Mucosa of descending colon (tissue), 3 donors: ENCODE measurements at regions not wholly inside any gene's neighbourhood (a gene's known extent, or its start where the extent isn't known, plus 50 kb on each side); places are given as distances from the start of the nearest gene placed in this dataset.

ENCODE experiments used
- ATAC-seq: fragments of 200-7000 bp; cut with Tn5 transposase; one replicate; pipeline ENCODE4 v1.9.1; 2020; ENCODE audit warnings: mild to moderate bottlenecking, moderate library complexity
- DNase-seq, 3 donors: peaks; one replicate each; pipeline ENCODE4 v3.0.0-alpha.2; 2020
- H3K36me3 ChIP-seq: fragments of 200-600 bp; one replicate; pipeline ENCODE4 v1.8.0; 2021; ENCODE audit warnings: low read depth, mild to moderate bottlenecking
- H3K4me1 ChIP-seq: fragments of 200-600 bp; one replicate; pipeline ENCODE4 v1.8.0; 2021; ENCODE audit warnings: low read depth, mild to moderate bottlenecking
- H3K4me3 ChIP-seq: fragments of 200-600 bp; one replicate; pipeline ENCODE4 v1.8.0; 2021; ENCODE audit warnings: mild to moderate bottlenecking
- H3K9me3 ChIP-seq: fragments of 200-600 bp; one replicate; pipeline ENCODE4 v1.8.0; 2021; ENCODE audit warnings: mild to moderate bottlenecking
- CTCF ChIP-seq: fragments of 200-600 bp; IDR thresholded peaks from one replicate; pipeline ENCODE4 v1.8.0; 2022; ENCODE audit warnings: antibody characterized with exemption, mild to moderate bottlenecking
- intact Hi-C, 2 donors: fragments of 100-400 bp; cut with DNase I in 1 of 2; cut with micrococcal nuclease in 1 of 2; formaldehyde crosslinking; loops; one replicate each; pipeline versions ENCODE4 v1.11.0 to v1.11.1; 2022; cut with DNase I, micrococcal nuclease
- donor health status: DM: no; HTN: no; CAD: no; lungs with moderate emphysema.
- donor health status: DM: no; HTN: no; CAD: no.
- donor health status: DM: no; HTN: yes; CAD: no.

- no peaks in the 10 kb centered on the region for H3K9me3 ChIP-seq
- no peaks in the 10 kb centered on the region for H3K36me3 ChIP-seq
- H3K4me3 ChIP-seq = no peak overlapping the region
- ATAC-seq (no peak), DNase-seq (no peak)
- H3K4me1 ChIP-seq = no peaks in the 10 kb centered on the region
- TF ChIP-seq CTCF = no peak
- intact Hi-C loops = no loop called here
Measured at GRCh38 chr10:118204292-118204943, 137.7 kb downstream of the FAM204A start.

- ATAC-seq (no peak), DNase-seq (no peak)
- no peaks in the 10 kb centered on the region for H3K36me3 ChIP-seq
- intact Hi-C loops = no loop called here
- no peak for TF ChIP-seq CTCF
- no peak overlapping the region for H3K4me3 ChIP-seq
- no peaks in the 10 kb centered on the region for H3K9me3 ChIP-seq
- H3K4me1 ChIP-seq = no peaks in the 10 kb centered on the region
Measured at GRCh38 chr10:118203461-118203860, 138.7 kb downstream of the FAM204A start.

DNA sequence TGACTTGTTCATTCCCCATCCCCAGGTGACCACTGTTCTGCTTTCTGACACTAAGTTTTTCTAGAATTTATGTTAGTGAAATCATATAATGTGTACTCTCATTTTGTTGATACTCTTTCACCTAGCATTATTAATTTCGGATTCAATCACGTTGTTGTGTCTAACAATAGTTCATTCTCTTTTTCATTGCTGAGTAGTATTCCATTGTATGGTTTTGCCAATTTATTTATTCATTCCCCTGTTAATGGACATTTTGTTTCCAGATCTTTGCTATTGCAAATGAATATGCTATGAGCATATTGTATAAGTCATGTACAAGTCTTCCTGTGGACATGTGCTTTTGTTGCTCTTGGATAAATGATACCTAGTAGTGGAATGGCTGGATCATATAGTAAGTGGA lies 146.4 kb downstream of the FAM204A start:
- DNase-seq (no peak), ATAC-seq (no peak)
- Histone ChIP-seq H3K4me1 (no peaks in the 10 kb centered on the region), H3K9me3 (no peaks in the 10 kb centered on the region), H3K4me3 (no peak overlapping the region), H3K36me3 (no peaks in the 10 kb centered on the region)
- intact Hi-C loops = no loop called here
- TF ChIP-seq CTCF = no peak

DNA sequence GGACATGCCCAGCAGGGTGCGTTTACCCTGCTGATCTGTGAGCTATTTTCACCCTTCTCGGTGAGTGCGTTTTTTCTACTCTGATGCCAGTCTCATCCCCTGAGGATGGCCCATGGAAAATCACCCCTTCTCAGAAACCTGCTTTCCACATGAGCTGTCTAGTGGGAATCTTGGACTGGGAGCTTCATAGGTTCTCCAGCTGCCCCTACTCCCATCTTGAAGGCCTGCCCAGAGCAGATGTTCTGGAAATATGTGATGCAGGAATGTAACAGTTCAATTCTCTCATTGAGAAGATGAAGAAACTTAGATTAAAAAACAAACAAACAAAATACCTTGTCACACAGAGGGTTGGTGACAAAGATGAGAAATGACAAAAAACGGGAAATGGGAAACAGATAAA lies 146.9 kb upstream of the RAB11FIP2 start:
- no peak overlapping the region for H3K4me3 ChIP-seq
- H3K36me3 ChIP-seq = no peaks in the 10 kb centered on the region
- DNase-seq (no peak), ATAC-seq (no peak)
- no peaks in the 10 kb centered on the region for H3K9me3 ChIP-seq
- TF ChIP-seq CTCF = no peak
- no peaks in the 10 kb centered on the region for H3K4me1 ChIP-seq
- intact Hi-C loops = no loop called here

- no peaks in the 10 kb centered on the region for H3K36me3 ChIP-seq
- ATAC-seq (no peak), DNase-seq (no peak)
- H3K9me3 ChIP-seq = no peaks in the 10 kb centered on the region
- TF ChIP-seq CTCF = no peak
- H3K4me1 ChIP-seq = no peaks in the 10 kb centered on the region
- intact Hi-C loops = no loop called here
- H3K4me3 ChIP-seq = no peak overlapping the region
Measured at GRCh38 chr10:118181021-118181420, 134.3 kb upstream of the RAB11FIP2 start.

GRCh38 chr10:118175148-118175547 lies 128.4 kb upstream of the RAB11FIP2 start:
- no peak overlapping the region for H3K4me3 ChIP-seq
- no peak for DNase-seq
- ATAC-seq = no peak
- no peaks in the 10 kb centered on the region for H3K36me3 ChIP-seq
- no peak for TF ChIP-seq CTCF
- no peaks in the 10 kb centered on the region for H3K9me3 ChIP-seq
- intact Hi-C loops = no loop called here
- H3K4me1 ChIP-seq = no peaks in the 10 kb centered on the region
